Upper lobe of right lung (tissue), 1 donor: ENCODE measurements at regions not wholly inside any gene's neighbourhood (a gene's known extent, or its start where the extent isn't known, plus 50 kb on each side); places are given as distances from the start of the nearest gene placed in this dataset.

ENCODE experiments used
- ATAC-seq: fragments of 200-7000 bp; cut with Tn5 transposase; one replicate; pipeline ENCODE4 v1.9.1; 2020; ENCODE audit warnings: mild to moderate bottlenecking, moderate library complexity
- DNase-seq: peaks from one replicate; pipeline ENCODE4 v3.0.0-alpha.2; 2020
- H3K27ac ChIP-seq: fragments of 200-600 bp; one replicate; pipeline ENCODE4 v1.8.0; 2022
- H3K27me3 ChIP-seq: fragments of 200-600 bp; one replicate; pipeline ENCODE4 v1.8.0; 2022; ENCODE audit warnings: mild to moderate bottlenecking
- H3K36me3 ChIP-seq: fragments of 200-600 bp; one replicate; pipeline ENCODE4 v1.8.0; 2022
- H3K4me1 ChIP-seq: fragments of 200-600 bp; one replicate; pipeline ENCODE4 v1.8.0; 2022
- H3K4me3 ChIP-seq: fragments of 200-600 bp; one replicate; pipeline ENCODE4 v1.8.0; 2022; ENCODE audit warnings: mild to moderate bottlenecking
- H3K9me3 ChIP-seq: fragments of 200-600 bp; one replicate; pipeline ENCODE4 v1.8.0; 2022
- CTCF ChIP-seq: fragments of 200-600 bp; IDR thresholded peaks from one replicate; pipeline ENCODE4 v1.8.0; 2022; ENCODE audit warnings: antibody characterized with exemption
- intact Hi-C: fragments of 100-400 bp; cut with DNase I; formaldehyde crosslinking; loops from one replicate; pipeline ENCODE4 v1.11.0; 2022
- donor health status: DM: no; HTN: yes; CAD: no; lungs with severe emphysema.

GRCh38 chr3:182708810-182709209, 84.5 kb upstream of the ATP11B start:
- H3K9me3 ChIP-seq, result no peaks in the 10 kb centered on the region
- no peak overlapping the region for H3K27ac ChIP-seq
- intact Hi-C loops, result no loop called here
- no peak for DNase-seq
- no peaks in the 10 kb centered on the region for H3K36me3 ChIP-seq
- no peaks in the 10 kb centered on the region for H3K27me3 ChIP-seq
- no peak for TF ChIP-seq CTCF
- no peak overlapping the region for H3K4me3 ChIP-seq
- no peaks in the 10 kb centered on the region for H3K4me1 ChIP-seq
- ATAC-seq, result no peak

- Histone ChIP-seq H3K36me3 (no peaks in the 10 kb centered on the region), H3K4me3 (no peak overlapping the region), H3K27me3 (no peaks in the 10 kb centered on the region), H3K9me3 (no peaks in the 10 kb centered on the region), H3K27ac (no peak overlapping the region), H3K4me1 (no peaks in the 10 kb centered on the region)
- DNase-seq, result no peak
- intact Hi-C loops, result no loop called here
- no peak for TF ChIP-seq CTCF
- no peak for ATAC-seq
Measured at GRCh38 chr3:182709306-182709705, 84.0 kb upstream of the ATP11B start.

- H3K4me3 ChIP-seq, result no peak overlapping the region
- H3K36me3 ChIP-seq, result no peaks in the 10 kb centered on the region
- intact Hi-C loops, result loop anchor here (5.0 kb wide), 1 partner anchor 127 kb away; no protein-coding TSS in a partner anchor
- H3K27me3 ChIP-seq, result no peaks in the 10 kb centered on the region
- no peak overlapping the region for H3K27ac ChIP-seq
- DNase-seq, result no peak
- H3K4me1 ChIP-seq, result no peaks in the 10 kb centered on the region
- H3K9me3 ChIP-seq, result no peaks in the 10 kb centered on the region
- TF ChIP-seq CTCF, result peak; percentile 57
- ATAC-seq, result peak; percentile 74
Measured at GRCh38 chr3:182710557-182711157, 82.6 kb upstream of the ATP11B start.

GRCh38 chr3:182711261-182711683, 82.0 kb upstream of the ATP11B start:
- H3K27ac ChIP-seq, result no peak overlapping the region
- ATAC-seq (peak; percentile 56), DNase-seq (no peak)
- no peaks in the 10 kb centered on the region for H3K27me3 ChIP-seq
- TF ChIP-seq CTCF, result no peak
- H3K36me3 ChIP-seq, result no peaks in the 10 kb centered on the region
- no peaks in the 10 kb centered on the region for H3K4me1 ChIP-seq
- no peaks in the 10 kb centered on the region for H3K9me3 ChIP-seq
- H3K4me3 ChIP-seq, result no peak overlapping the region
- intact Hi-C loops, result loop anchor here (5.0 kb wide), 1 partner anchor 126 kb away; no protein-coding TSS in a partner anchor

- Histone ChIP-seq H3K36me3 (no peaks in the 10 kb centered on the region), H3K9me3 (no peaks in the 10 kb centered on the region), H3K27ac (no peak overlapping the region), H3K4me3 (no peak overlapping the region), H3K4me1 (no peaks in the 10 kb centered on the region), H3K27me3 (no peaks in the 10 kb centered on the region)
- TF ChIP-seq CTCF, result no peak
- DNase-seq (no peak), ATAC-seq (no peak)
- intact Hi-C loops, result loop anchor here (5.0 kb wide), 1 partner anchor 125 kb away; no protein-coding TSS in a partner anchor
Measured at GRCh38 chr3:182711853-182712252, 81.5 kb upstream of the ATP11B start.
